Neural cell (in vitro differentiated cells): ENCODE measurements at regions not wholly inside any gene's neighbourhood (a gene's known extent, or its start where the extent isn't known, plus 50 kb on each side); places are given as distances from the start of the nearest gene placed in this dataset.

Source experiments
- H2AFZ ChIP-seq: fragments of 200-600, 300-800 bp; sonication (generic), shearing (Covaris generic); 2 replicates; pipeline ENCODE4 v1.6.0; 2014; ENCODE audit warnings: low read depth, mild to moderate bottlenecking, antibody characterized with exemption, low read length, moderate library complexity
- H3F3A ChIP-seq: fragments of 200-600 bp; shearing (Covaris generic); 2 replicates; pipeline ENCODE4 v1.6.1; 2016; ENCODE audit warnings: mild to moderate bottlenecking, moderate library complexity, mixed read lengths, antibody characterized with exemption, low read length; ENCODE audit not compliant: insufficient read depth, poor library complexity, severe bottlenecking
- H3K27ac ChIP-seq: fragments of 200-600, 300-800 bp; sonication (generic), shearing (Covaris generic); 2 replicates; pipeline ENCODE4 v1.5.1; 2014; ENCODE audit warnings: mild to moderate bottlenecking, low read length, moderate library complexity
- H3K27me3 ChIP-seq: fragments of 300-800, 200-600 bp; sonication (generic), shearing (Covaris generic); 2 replicates; pipeline ENCODE4 v1.6.0; 2014; ENCODE audit warnings: mild to moderate bottlenecking, low read depth, low read length, moderate library complexity; ENCODE audit not compliant: insufficient read depth
- H3K36me3 ChIP-seq: fragments of 300-800, 200-600 bp; sonication (generic), shearing (Covaris generic); 2 replicates; pipeline ENCODE4 v1.5.1; 2014; ENCODE audit warnings: mild to moderate bottlenecking, antibody characterized with exemption, low read length, moderate library complexity; ENCODE audit not compliant: insufficient read depth
- H3K4me2 ChIP-seq: fragments of 300-800, 200-600 bp; sonication (generic), shearing (Covaris generic); 2 replicates; pipeline ENCODE4 v1.6.0; 2014; ENCODE audit warnings: mild to moderate bottlenecking, low read length
- H3K4me3 ChIP-seq: fragments of 300-800, 200-600 bp; sonication (generic), shearing (Covaris generic); 2 replicates; pipeline ENCODE4 v1.5.1; 2014; ENCODE audit warnings: mild to moderate bottlenecking, low read length, moderate library complexity
- H3K79me2 ChIP-seq: fragments of 200-600 bp; shearing (Covaris generic); replicated peaks from 2 replicates; pipeline ENCODE4 v1.6.0; 2014; ENCODE audit warnings: mild to moderate bottlenecking, low read length, moderate library complexity; ENCODE audit not compliant: insufficient read depth
- H3K9ac ChIP-seq: fragments of 300-800, 200-600 bp; sonication (generic), shearing (Covaris generic); 2 replicates; pipeline ENCODE4 v1.6.1; 2016; ENCODE audit warnings: mild to moderate bottlenecking, low read length, mixed read lengths
- H3K9me2 ChIP-seq: fragments of 200-600 bp; shearing (Covaris generic); 2 replicates; pipeline ENCODE4 v1.6.1; 2016; ENCODE audit warnings: mild to moderate bottlenecking, low read length, mixed read lengths; ENCODE audit not compliant: insufficient read depth
- H3K9me3 ChIP-seq: fragments of 200-600, 300-800 bp; sonication (generic), shearing (Covaris generic); 2 replicates; pipeline ENCODE4 v1.6.1; 2016; ENCODE audit warnings: mild to moderate bottlenecking, mixed run types, low read length, moderate library complexity, mixed read lengths
- H4K20me1 ChIP-seq: fragments of 200-600 bp; shearing (Covaris generic); 2 replicates; pipeline ENCODE4 v1.6.1; 2016; ENCODE audit warnings: mild to moderate bottlenecking, mixed run types; ENCODE audit not compliant: insufficient read depth
- CTCF ChIP-seq: fragments of 450-650 bp; IDR thresholded peaks from 2 replicates; pipeline ENCODE4 v1.5.1; 2014; ENCODE audit warnings: antibody characterized with exemption, mild to moderate bottlenecking, moderate library complexity; ENCODE audit not compliant: poor library complexity, severe bottlenecking
- EP300 ChIP-seq: fragments of 450-650 bp; conservative IDR thresholded peaks from 2 replicates; pipeline ENCODE4 v1.6.1; 2014; ENCODE audit warnings: antibody characterized with exemption, mild to moderate bottlenecking, moderate library complexity; ENCODE audit not compliant: poor library complexity, severe bottlenecking
- EZH2 ChIP-seq: fragments of 200-600, 300-800 bp; shearing (Covaris generic), sonication (generic); IDR thresholded peaks from 2 replicates; pipeline ENCODE4 v1.6.1; 2014; ENCODE audit warnings: antibody characterized with exemption, low read length, borderline replicate concordance, mild to moderate bottlenecking; ENCODE audit not compliant: insufficient read depth, poor library complexity, severe bottlenecking
- MXI1 ChIP-seq: fragments of 450-650 bp; conservative IDR thresholded peaks from 2 replicates; pipeline ENCODE4 v1.6.1; 2014; ENCODE audit warnings: antibody characterized with exemption, mild to moderate bottlenecking; ENCODE audit not compliant: poor library complexity, severe bottlenecking
- POLR2AphosphoS5 ChIP-seq: IDR thresholded peaks from 2 replicates; pipeline ENCODE4 v1.6.1; 2012
- RAD21 ChIP-seq: fragments of 450-650 bp; conservative IDR thresholded peaks from 2 replicates; pipeline ENCODE4 v1.6.1; 2014; ENCODE audit warnings: antibody characterized with exemption, mild to moderate bottlenecking, moderate library complexity
- SMC3 ChIP-seq: fragments of 450-650 bp; conservative IDR thresholded peaks from 2 replicates; pipeline ENCODE4 v1.6.1; 2014; ENCODE audit warnings: antibody characterized with exemption, mild to moderate bottlenecking, moderate library complexity; ENCODE audit not compliant: poor library complexity
- TAF1 ChIP-seq: IDR thresholded peaks from 2 replicates; pipeline ENCODE4 v1.6.1; 2012; ENCODE audit warnings: low read depth
- TF ChIP-seq, protein P1 (sequence below): IDR thresholded peaks from 2 replicates; pipeline ENCODE4 v1.6.1; 2012; ENCODE audit warnings: borderline replicate concordance

- no peak for TF ChIP-seq MXI1
- TF ChIP-seq, protein P1, sequence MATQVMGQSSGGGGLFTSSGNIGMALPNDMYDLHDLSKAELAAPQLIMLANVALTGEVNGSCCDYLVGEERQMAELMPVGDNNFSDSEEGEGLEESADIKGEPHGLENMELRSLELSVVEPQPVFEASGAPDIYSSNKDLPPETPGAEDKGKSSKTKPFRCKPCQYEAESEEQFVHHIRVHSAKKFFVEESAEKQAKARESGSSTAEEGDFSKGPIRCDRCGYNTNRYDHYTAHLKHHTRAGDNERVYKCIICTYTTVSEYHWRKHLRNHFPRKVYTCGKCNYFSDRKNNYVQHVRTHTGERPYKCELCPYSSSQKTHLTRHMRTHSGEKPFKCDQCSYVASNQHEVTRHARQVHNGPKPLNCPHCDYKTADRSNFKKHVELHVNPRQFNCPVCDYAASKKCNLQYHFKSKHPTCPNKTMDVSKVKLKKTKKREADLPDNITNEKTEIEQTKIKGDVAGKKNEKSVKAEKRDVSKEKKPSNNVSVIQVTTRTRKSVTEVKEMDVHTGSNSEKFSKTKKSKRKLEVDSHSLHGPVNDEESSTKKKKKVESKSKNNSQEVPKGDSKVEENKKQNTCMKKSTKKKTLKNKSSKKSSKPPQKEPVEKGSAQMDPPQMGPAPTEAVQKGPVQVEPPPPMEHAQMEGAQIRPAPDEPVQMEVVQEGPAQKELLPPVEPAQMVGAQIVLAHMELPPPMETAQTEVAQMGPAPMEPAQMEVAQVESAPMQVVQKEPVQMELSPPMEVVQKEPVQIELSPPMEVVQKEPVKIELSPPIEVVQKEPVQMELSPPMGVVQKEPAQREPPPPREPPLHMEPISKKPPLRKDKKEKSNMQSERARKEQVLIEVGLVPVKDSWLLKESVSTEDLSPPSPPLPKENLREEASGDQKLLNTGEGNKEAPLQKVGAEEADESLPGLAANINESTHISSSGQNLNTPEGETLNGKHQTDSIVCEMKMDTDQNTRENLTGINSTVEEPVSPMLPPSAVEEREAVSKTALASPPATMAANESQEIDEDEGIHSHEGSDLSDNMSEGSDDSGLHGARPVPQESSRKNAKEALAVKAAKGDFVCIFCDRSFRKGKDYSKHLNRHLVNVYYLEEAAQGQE, result no peak
- no peak for TF ChIP-seq EP300
- TF ChIP-seq SMC3, result no peak
- no peak for TF ChIP-seq POLR2AphosphoS5
- TF ChIP-seq CTCF, result no peak
- TF ChIP-seq RAD21, result no peak
- no peak for TF ChIP-seq TAF1
- Histone ChIP-seq H3K4me3 (no peak overlapping the region), H3F3A (peaks cover 13% of the 10 kb centered on the region), H4K20me1 (no peaks in the 10 kb centered on the region), H3K9me3 (no peaks in the 10 kb centered on the region), H3K4me2 (no peak overlapping the region), H3K79me2 (no peaks in the 10 kb centered on the region), H2AFZ (no peak overlapping the region), H3K9ac (no peak overlapping the region), H3K36me3 (no peaks in the 10 kb centered on the region), H3K27me3 (no peaks in the 10 kb centered on the region), H3K27ac (peak overlapping the region; percentile 77), H3K9me2 (no peaks in the 10 kb centered on the region)
Measured at GRCh38 chr20:41800040-41800439, 181.9 kb upstream of the CHD6 start.

GRCh38 chr20:41798930-41799502, 180.8 kb upstream of the CHD6 start:
- Histone ChIP-seq H3K27me3 (no peaks in the 10 kb centered on the region), H3K4me3 (peak overlapping the region; percentile 27), H3K4me2 (no peak overlapping the region), H2AFZ (no peak overlapping the region), H4K20me1 (no peaks in the 10 kb centered on the region), H3K36me3 (no peaks in the 10 kb centered on the region), H3K9ac (peak overlapping the region; percentile 35), H3K79me2 (no peaks in the 10 kb centered on the region), H3K27ac (peak overlapping the region; percentile 77), H3F3A (peaks cover 13% of the 10 kb centered on the region), H3K9me2 (no peaks in the 10 kb centered on the region), H3K9me3 (no peaks in the 10 kb centered on the region)
- TF ChIP-seq RAD21 (peak; percentile 60), TAF1 (no peak), EZH2 (no peak), SMC3 (peak; percentile 70), POLR2AphosphoS5 (peak; percentile 93), EP300 (peak; percentile 86), MXI1 (peak; percentile 11), CTCF (peak; percentile 64)
- TF ChIP-seq, protein P1, result peak; percentile 97
